HG02759 (cell line): ENCODE measurements at regions not wholly inside any gene's neighbourhood (a gene's known extent, or its start where the extent isn't known, plus 50 kb on each side); places are given as distances from the start of the nearest gene placed in this dataset.

Experiments used
- ATAC-seq: cut with Tn5 transposase; IDR thresholded peaks from one replicate; pipeline ENCODE4 v1.9.1; 2021; ENCODE audit warnings: mild to moderate bottlenecking, moderate library complexity; ENCODE audit not compliant: unreplicated experiment

- no peak for ATAC-seq
These were observed 166.2 kb downstream of the TMEM38B start for GRCh38 chr9:105860516-105860915.

GRCh38 chr9:105861972-105862371 lies 167.6 kb downstream of the TMEM38B start:
- ATAC-seq: no peak

GRCh38 chr9:105864248-105864898 lies 170.0 kb downstream of the TMEM38B start:
- no peak for ATAC-seq

GRCh38 chr9:105865285-105865684 lies 170.9 kb downstream of the TMEM38B start:
- no peak for ATAC-seq

GRCh38 chr9:105871540-105871939 lies 177.2 kb downstream of the TMEM38B start:
- ATAC-seq: no peak

- ATAC-seq: no peak
These were observed 179.5 kb downstream of the TMEM38B start for GRCh38 chr9:105873801-105874200.

GRCh38 chr9:105877721-105878120 lies 183.4 kb downstream of the TMEM38B start:
- peak; percentile 70 for ATAC-seq

- no peak for ATAC-seq
These were observed 184.8 kb downstream of the TMEM38B start for GRCh38 chr9:105879181-105879580.

- no peak for ATAC-seq
These were observed 186.2 kb downstream of the TMEM38B start for GRCh38 chr9:105880517-105880916.

GRCh38 chr9:105881021-105881420 lies 186.7 kb downstream of the TMEM38B start:
- ATAC-seq: no peak

- ATAC-seq: peak; percentile 49
These were observed 187.5 kb downstream of the TMEM38B start for GRCh38 chr9:105881654-105882349.

- ATAC-seq: peak; percentile 93
These were observed 189.5 kb downstream of the TMEM38B start for GRCh38 chr9:105883847-105884246.

- ATAC-seq: no peak
These were observed 190.1 kb downstream of the TMEM38B start for GRCh38 chr9:105884416-105884815.

GRCh38 chr9:105886136-105886535 lies 191.8 kb downstream of the TMEM38B start:
- no peak for ATAC-seq

- no peak for ATAC-seq
These were observed 193.3 kb downstream of the TMEM38B start for GRCh38 chr9:105887679-105888078.

- no peak for ATAC-seq
These were observed 195.9 kb downstream of the TMEM38B start for GRCh38 chr9:105890046-105890822.

GRCh38 chr9:105900123-105900522 lies 205.8 kb downstream of the TMEM38B start:
- ATAC-seq: no peak

GRCh38 chr9:105901514-105902109 lies 207.3 kb downstream of the TMEM38B start:
- peak; percentile 87 for ATAC-seq

GRCh38 chr9:105908069-105908468 lies 213.7 kb downstream of the TMEM38B start:
- no peak for ATAC-seq

- ATAC-seq: no peak
These were observed 217.0 kb downstream of the TMEM38B start for GRCh38 chr9:105911104-105911911.
